IMR-90 (cell line): ENCODE measurements at regions not wholly inside any gene's neighbourhood (a gene's known extent, or its start where the extent isn't known, plus 50 kb on each side); places are given as distances from the start of the nearest gene placed in this dataset.

Experiments
- ATAC-seq: fragments of 200-7000 bp; cut with Tn5 transposase; 2 replicates; pipeline ENCODE4 v1.9.1; 2020; ENCODE audit warnings: low read depth, mild to moderate bottlenecking, moderate library complexity
- BruUV-seq: library from RNA; stranded (reverse); fragments of 400-500 nt; replicated peaks from 2 replicates; lab custom pipeline; 2021; lab: Mats Ljungman, UMichigan
- CTCF ChIA-PET: fragments of 300-600 bp; formaldehyde crosslinking; extraction: SDS; loops from one replicate; lab custom pipeline; 2021; ENCODE audit warnings: antibody characterized with exemption; lab: Yijun Ruan, JAX
- POLR2A ChIA-PET: fragments of 300-600 bp; sonication (Branson Sonifier 250); formaldehyde crosslinking; loops from one replicate; lab custom pipeline; 2022; ENCODE audit warnings: antibody characterized with exemption; ENCODE audit not compliant: unreplicated experiment; lab: Charles Lee
- DNase-seq: peaks from one replicate; pipeline ENCODE4 v3.0.0; 2013
- H2AFZ ChIP-seq: replicated peaks from 2 replicates; pipeline ENCODE3; 2013; ENCODE audit warnings: low read length, mild to moderate bottlenecking; ENCODE audit not compliant: poor library complexity
- H2AK5ac ChIP-seq: 2 replicates; pipeline ENCODE4 v1.6.1; 2013; ENCODE audit warnings: low read depth, low read length, inconsistent platforms
- H2AK9ac ChIP-seq: replicated peaks from 2 replicates; pipeline ENCODE3; 2013; ENCODE audit warnings: mild to moderate bottlenecking, low read depth, low read length, moderate library complexity; ENCODE audit not compliant: poor library complexity
- H2BK120ac ChIP-seq: 2 replicates; pipeline ENCODE4 v1.6.1; 2013; ENCODE audit warnings: low read depth, low read length, inconsistent platforms
- H2BK15ac ChIP-seq: 3 replicates; pipeline ENCODE4 v1.6.1; 2013; ENCODE audit warnings: low read depth, low read length, inconsistent platforms
- H2BK20ac ChIP-seq: 2 replicates; pipeline ENCODE4 v1.6.1; 2013; ENCODE audit warnings: low read depth, mild to moderate bottlenecking, inconsistent platforms, low read length, moderate library complexity
- H2BK5ac ChIP-seq: 2 replicates; pipeline ENCODE4 v1.6.1; 2013; ENCODE audit warnings: mild to moderate bottlenecking, low read depth, low read length, inconsistent platforms; ENCODE audit not compliant: poor library complexity, severe bottlenecking
- H3K14ac ChIP-seq: replicated peaks from 2 replicates; pipeline ENCODE4 v1.6.1; 2013; ENCODE audit warnings: low read depth, low read length, inconsistent platforms
- H3K18ac ChIP-seq: 2 replicates; pipeline ENCODE4 v1.6.1; 2013; ENCODE audit warnings: low read depth, low read length, control low read depth
- H3K23ac ChIP-seq: 2 replicates; pipeline ENCODE4 v1.6.1; 2013; ENCODE audit warnings: low read depth, low read length, inconsistent platforms
- H3K27ac ChIP-seq: 2 replicates; pipeline ENCODE4 v1.5.1; 2013; ENCODE audit warnings: mild to moderate bottlenecking, control low read depth, low read length; ENCODE audit not compliant: insufficient read depth
- H3K27me3 ChIP-seq: 2 replicates; pipeline ENCODE4 v1.6.1; 2013; ENCODE audit warnings: low read length; ENCODE audit not compliant: control insufficient read depth, insufficient read depth
- H3K36me3 ChIP-seq: 2 replicates; pipeline ENCODE4 v1.6.1; 2013; ENCODE audit warnings: low read length, mixed read lengths; ENCODE audit not compliant: control insufficient read depth, insufficient read depth
- H3K4ac ChIP-seq: 2 replicates; pipeline ENCODE4 v1.6.1; 2013; ENCODE audit warnings: low read depth, low read length, inconsistent platforms
- H3K4me1 ChIP-seq: 2 replicates; pipeline ENCODE4 v1.6.1; 2013; ENCODE audit warnings: low read length, mixed read lengths; ENCODE audit not compliant: control insufficient read depth, insufficient read depth
- H3K4me2 ChIP-seq: 2 replicates; pipeline ENCODE4 v1.6.1; 2013; ENCODE audit warnings: low read depth, mild to moderate bottlenecking, control low read depth, low read length, moderate library complexity
- H3K4me3 ChIP-seq: 2 replicates; pipeline ENCODE4 v1.5.1; 2013; ENCODE audit warnings: low read depth, mild to moderate bottlenecking, control low read depth, low read length, moderate library complexity; ENCODE audit not compliant: insufficient read depth
- H3K56ac ChIP-seq: 2 replicates; pipeline ENCODE4 v1.6.1; 2013; ENCODE audit warnings: low read length, inconsistent platforms; ENCODE audit not compliant: insufficient read depth; ENCODE audit errors: extremely low read depth
- H3K79me1 ChIP-seq, 2 experiments: 2 replicates each; pipeline ENCODE4 v1.6.1; 2013; ENCODE audit warnings: low read length in 2 of 2, inconsistent platforms in 1 of 2, low read depth in 1 of 2
- H3K9ac ChIP-seq: 2 replicates; pipeline ENCODE4 v1.6.1; 2013; ENCODE audit warnings: low read depth, low read length, control low read depth
- H3K9me1 ChIP-seq: 2 replicates; pipeline ENCODE4 v1.6.1; 2013; ENCODE audit warnings: low read length, inconsistent platforms; ENCODE audit not compliant: insufficient read depth
- H3K9me3 ChIP-seq: 2 replicates; pipeline ENCODE4 v1.6.1; 2013; ENCODE audit warnings: low read length; ENCODE audit not compliant: control insufficient read depth, insufficient read depth
- H4K20me1 ChIP-seq: 2 replicates; pipeline ENCODE4 v1.6.1; 2013; ENCODE audit warnings: low read length, inconsistent platforms; ENCODE audit not compliant: insufficient read depth
- H4K5ac ChIP-seq: 2 replicates; pipeline ENCODE4 v1.6.1; 2013; ENCODE audit warnings: mild to moderate bottlenecking, low read depth, low read length, control low read depth
- H4K8ac ChIP-seq, 2 experiments: 2 replicates each; pipeline ENCODE4 v1.6.1; 2013; ENCODE audit warnings: low read depth in 2 of 2, low read length in 2 of 2, control low read depth in 1 of 2, inconsistent platforms in 1 of 2
- H4K91ac ChIP-seq: 2 replicates; pipeline ENCODE4 v1.6.1; 2013; ENCODE audit warnings: low read depth, low read length, inconsistent platforms; ENCODE audit not compliant: insufficient read depth
- CEBPB ChIP-seq: IDR thresholded peaks from 2 replicates; pipeline ENCODE4 v1.6.1; 2012; ENCODE audit warnings: low read depth, low read length, improper control_type of control experiment
- MAFK ChIP-seq: IDR thresholded peaks from 2 replicates; pipeline ENCODE4 v1.6.1; 2012; ENCODE audit warnings: low read depth, low read length, improper control_type of control experiment
- NFE2L2 ChIP-seq: fragments of 150-350 bp; IDR thresholded peaks from 2 replicates; pipeline ENCODE4 v1.6.1; 2016; ENCODE audit warnings: low read depth, mild to moderate bottlenecking, low read length
- RAD21 ChIP-seq: IDR thresholded peaks from 2 replicates; pipeline ENCODE4 v1.6.1; 2012; ENCODE audit warnings: low read length, improper control_type of control experiment
- RCOR1 ChIP-seq: IDR thresholded peaks from 2 replicates; pipeline ENCODE4 v1.6.1; 2012; ENCODE audit warnings: mild to moderate bottlenecking, low read length, improper control_type of control experiment; ENCODE audit not compliant: insufficient replicate concordance
- RFX5 ChIP-seq: IDR thresholded peaks from 2 replicates; pipeline ENCODE4 v1.8.0; 2012; ENCODE audit warnings: low read depth, mild to moderate bottlenecking, low read length, moderate library complexity
- SMC3 ChIP-seq: fragments of 150-350 bp; IDR thresholded peaks from 2 replicates; pipeline ENCODE4 v1.6.1; 2016; ENCODE audit warnings: low read depth, mild to moderate bottlenecking, antibody characterized with exemption, low read length, moderate library complexity
- WGBS, 2 experiments: methylation state at CpG; one replicate each; pipeline versions ENCODE4 v1.1.5 to v1.1.7; 2013; ENCODE audit warnings: missing lambda C conversion rate in 2 of 2; ENCODE audit not compliant: insufficient read length in 1 of 2; ENCODE audit errors: extremely low coverage in 2 of 2; 5-methylcytosine and 5-hydroxymethylcytosine counted together
- dilution Hi-C: fragments of 300-500 bp; cut with HindIII; formaldehyde crosslinking; loops from one replicate; pipeline ENCODE4 v1.14.3; 2018; ENCODE audit warnings: low sequenced_read_pairs; ENCODE audit not compliant: unreplicated experiment
- in situ Hi-C: fragments of 300-500 bp; cut with MboI; formaldehyde crosslinking; loops from 3 replicates; pipeline ENCODE4 v1.14.3; 2019; ENCODE audit warnings: low sequenced_read_pairs, inconsistent platforms, mixed read lengths
- intact Hi-C: fragments of 100-400 bp; cut with micrococcal nuclease; formaldehyde crosslinking; loops from 2 replicates; pipeline ENCODE4 v1.10.0; 2022

GRCh38 chr13:112238436-112238995 is 137.6 kb upstream of the SPACA7 start:
- in situ Hi-C loops, result no loop called here
- Histone ChIP-seq H4K5ac (no peak overlapping the region), H3K27me3 (no peaks in the 10 kb centered on the region), H2AK5ac (no peak overlapping the region), H2BK20ac (no peak overlapping the region), H3K4me2 (no peak overlapping the region), H4K20me1 (no peaks in the 10 kb centered on the region), H3K4ac (no peak overlapping the region), H2AFZ (no peak overlapping the region), H2AK9ac (no peak overlapping the region), H2BK15ac (no peak overlapping the region), H4K91ac (no peak overlapping the region), H3K9ac (no peak overlapping the region), H3K18ac (no peak overlapping the region), H2BK5ac (no peak overlapping the region), H4K8ac (no peak overlapping the region), H3K4me1 (no peaks in the 10 kb centered on the region), H3K56ac (no peak overlapping the region), H3K9me3 (peaks cover 39% of the 10 kb centered on the region), H3K27ac (no peak overlapping the region), H3K9me1 (no peaks in the 10 kb centered on the region), H3K14ac (no peak overlapping the region), H3K36me3 (no peaks in the 10 kb centered on the region), H2BK120ac (no peak overlapping the region), H3K4me3 (no peak overlapping the region), H3K23ac (no peak overlapping the region), H3K79me1 (no peaks in the 10 kb centered on the region)
- ATAC-seq (no peak), DNase-seq (no peak)
- dilution Hi-C loops, result no loop called here
- ChIA-PET CTCF (no interaction called here), POLR2A (no interaction called here)
- no TSS peak for BruUV-seq
- intact Hi-C loops, result no loop called here
- 61% methylated on average over 4 of the region's 18 CpGs; no CpG with 5 or more reads in 1 of the 2 experiments for WGBS, 2 experiments
- TF ChIP-seq RCOR1 (no peak), MAFK (no peak), SMC3 (no peak), NFE2L2 (no peak), CEBPB (no peak), RAD21 (no peak), RFX5 (no peak)
